ENCODE measurements at regions not wholly inside any gene's neighbourhood (a gene's known extent, or its start where the extent isn't known, plus 50 kb on each side); places are given as distances from the start of the nearest gene placed in this dataset.

DNA sequence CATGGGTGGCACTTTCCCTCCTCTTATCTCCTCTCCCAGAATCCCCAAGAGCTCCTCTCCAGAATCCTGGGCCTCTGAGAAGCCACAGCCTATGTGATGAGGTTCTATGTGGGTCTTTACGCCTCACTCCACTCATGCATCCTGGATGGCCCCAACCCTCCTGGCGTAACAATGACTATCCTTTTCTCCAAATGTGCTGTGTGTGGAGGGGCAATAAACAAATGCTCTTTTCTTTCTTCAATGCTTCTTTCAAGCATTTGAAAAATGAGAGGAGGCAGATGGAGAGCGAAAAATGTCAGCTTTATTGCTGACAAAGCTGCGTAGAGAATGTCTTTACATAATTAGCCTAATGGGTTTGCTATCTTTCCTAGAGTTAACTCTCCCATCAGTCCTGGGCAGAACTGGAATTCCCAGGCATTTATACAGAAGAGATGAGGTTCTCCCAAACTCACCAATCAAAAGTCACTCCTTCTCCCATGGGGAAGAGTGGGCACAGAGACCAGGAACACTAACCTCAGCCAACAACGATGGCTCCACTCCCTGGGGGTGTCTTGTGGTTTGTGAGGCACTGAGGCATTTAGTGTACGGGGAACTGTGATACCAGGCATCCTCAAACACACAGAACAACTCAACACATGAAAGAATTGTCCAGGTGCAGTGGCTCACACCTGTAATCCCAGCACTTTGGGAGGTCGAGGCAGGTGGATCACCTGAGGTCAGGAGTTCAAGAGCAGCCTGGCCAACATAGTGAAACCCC lies 118.9 kb upstream of the SLC34A2 start:
- H3K27ac ChIP-seq: no peak overlapping the region
- TF ChIP-seq, protein P1, sequence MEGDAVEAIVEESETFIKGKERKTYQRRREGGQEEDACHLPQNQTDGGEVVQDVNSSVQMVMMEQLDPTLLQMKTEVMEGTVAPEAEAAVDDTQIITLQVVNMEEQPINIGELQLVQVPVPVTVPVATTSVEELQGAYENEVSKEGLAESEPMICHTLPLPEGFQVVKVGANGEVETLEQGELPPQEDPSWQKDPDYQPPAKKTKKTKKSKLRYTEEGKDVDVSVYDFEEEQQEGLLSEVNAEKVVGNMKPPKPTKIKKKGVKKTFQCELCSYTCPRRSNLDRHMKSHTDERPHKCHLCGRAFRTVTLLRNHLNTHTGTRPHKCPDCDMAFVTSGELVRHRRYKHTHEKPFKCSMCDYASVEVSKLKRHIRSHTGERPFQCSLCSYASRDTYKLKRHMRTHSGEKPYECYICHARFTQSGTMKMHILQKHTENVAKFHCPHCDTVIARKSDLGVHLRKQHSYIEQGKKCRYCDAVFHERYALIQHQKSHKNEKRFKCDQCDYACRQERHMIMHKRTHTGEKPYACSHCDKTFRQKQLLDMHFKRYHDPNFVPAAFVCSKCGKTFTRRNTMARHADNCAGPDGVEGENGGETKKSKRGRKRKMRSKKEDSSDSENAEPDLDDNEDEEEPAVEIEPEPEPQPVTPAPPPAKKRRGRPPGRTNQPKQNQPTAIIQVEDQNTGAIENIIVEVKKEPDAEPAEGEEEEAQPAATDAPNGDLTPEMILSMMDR (IDR thresholded peaks at IDR 0.05; ENCODE audit: low read depth, low read length, missing control alignments): no peak
- H3K4me3 ChIP-seq (ENCODE audit: low read depth, low read length): no peak overlapping the region
- no peaks in the 10 kb centered on the region for H3K36me3 ChIP-seq (replicated peaks)
- in situ Hi-C loops (cut with HindIII; ENCODE audit: low pct_ligation_motif_present, low sequenced_read_pairs): no loop called here
- DNase-seq: no peak
- H3K27me3 ChIP-seq (replicated peaks): no peaks in the 10 kb centered on the region

DNA sequence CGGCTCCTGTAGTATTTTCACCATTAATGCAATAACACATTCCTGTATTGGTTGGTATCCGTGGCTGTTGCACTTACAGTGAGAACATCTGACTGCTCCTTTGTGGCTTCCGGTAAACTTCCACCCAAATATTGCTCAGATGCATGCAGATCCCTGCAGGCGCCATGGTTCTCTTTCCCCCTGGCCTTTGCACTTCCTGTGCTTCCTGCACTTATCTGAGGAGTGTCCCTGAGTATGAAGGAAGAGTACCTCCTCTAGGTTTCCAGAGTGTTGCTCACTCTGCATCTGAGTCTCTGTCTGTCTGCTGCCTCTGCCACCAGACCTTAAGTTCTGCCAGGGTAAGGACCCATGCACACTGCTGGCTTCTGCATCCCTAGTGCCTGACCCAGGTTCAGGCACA lies 117.2 kb upstream of the SLC34A2 start:
- H3K36me3 ChIP-seq (replicated peaks): no peaks in the 10 kb centered on the region
- H3K27me3 ChIP-seq (replicated peaks): no peaks in the 10 kb centered on the region
- in situ Hi-C loops (cut with HindIII; ENCODE audit: low pct_ligation_motif_present, low sequenced_read_pairs): no loop called here
- H3K4me3 ChIP-seq (ENCODE audit: low read depth, low read length): no peak overlapping the region
- no peak overlapping the region for H3K27ac ChIP-seq
- no peak for DNase-seq
- TF ChIP-seq, protein P1 (IDR thresholded peaks at IDR 0.05; ENCODE audit: low read depth, low read length, missing control alignments): no peak

DNA sequence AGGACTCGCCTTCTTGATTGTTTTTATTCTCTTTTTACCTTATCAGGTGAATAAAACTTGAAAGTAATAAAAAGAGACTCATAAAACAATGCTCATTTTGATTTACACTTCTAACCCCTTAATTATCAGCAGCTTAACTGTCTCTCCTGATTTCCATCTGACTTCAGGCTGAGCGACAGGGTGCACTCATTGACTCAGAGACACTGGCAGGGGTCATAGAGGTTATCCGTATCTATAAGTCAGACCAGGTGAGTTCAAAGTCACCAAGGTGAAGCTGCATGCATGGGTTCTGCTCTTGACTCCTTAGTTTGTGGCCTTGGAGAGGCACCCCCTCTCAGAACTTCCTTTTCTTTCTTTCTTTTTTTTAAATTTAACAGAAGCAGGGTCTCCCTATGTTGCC lies 116.4 kb upstream of the SLC34A2 start:
- Histone ChIP-seq H3K27ac (no peak overlapping the region), H3K27me3 (replicated peaks) (no peaks in the 10 kb centered on the region), H3K4me3 (ENCODE audit: low read depth, low read length) (no peak overlapping the region), H3K36me3 (replicated peaks) (no peaks in the 10 kb centered on the region)
- in situ Hi-C loops (cut with HindIII; ENCODE audit: low pct_ligation_motif_present, low sequenced_read_pairs): no loop called here
- DNase-seq: no peak
- TF ChIP-seq, protein P1 (IDR thresholded peaks at IDR 0.05; ENCODE audit: low read depth, low read length, missing control alignments): no peak

DNA sequence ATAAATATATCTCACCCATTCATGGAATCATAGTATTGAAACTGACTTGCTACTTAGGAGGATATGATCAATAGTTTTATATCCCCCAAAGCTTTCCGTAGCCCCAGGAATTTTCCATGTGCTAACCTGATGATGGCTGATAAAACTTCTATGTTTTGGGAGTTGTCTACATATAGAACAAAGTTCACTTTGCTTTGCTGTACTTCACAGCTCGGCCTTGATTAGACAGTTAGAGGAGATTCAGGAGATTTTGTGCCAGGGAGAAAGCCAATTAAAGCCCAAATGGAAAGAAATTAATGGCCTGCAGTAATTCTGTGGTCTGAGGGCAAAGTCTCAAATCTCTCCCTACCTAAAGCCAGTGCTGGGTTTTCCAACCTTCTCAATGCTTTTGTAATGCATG lies 114.9 kb upstream of the SLC34A2 start:
- no peak overlapping the region for H3K27ac ChIP-seq
- TF ChIP-seq, protein P1 (IDR thresholded peaks at IDR 0.05; ENCODE audit: low read depth, low read length, missing control alignments): no peak
- no peaks in the 10 kb centered on the region for H3K36me3 ChIP-seq (replicated peaks)
- in situ Hi-C loops (cut with HindIII; ENCODE audit: low pct_ligation_motif_present, low sequenced_read_pairs): no loop called here
- no peaks in the 10 kb centered on the region for H3K27me3 ChIP-seq (replicated peaks)
- no peak overlapping the region for H3K4me3 ChIP-seq (ENCODE audit: low read depth, low read length)
- no peak for DNase-seq

DNA sequence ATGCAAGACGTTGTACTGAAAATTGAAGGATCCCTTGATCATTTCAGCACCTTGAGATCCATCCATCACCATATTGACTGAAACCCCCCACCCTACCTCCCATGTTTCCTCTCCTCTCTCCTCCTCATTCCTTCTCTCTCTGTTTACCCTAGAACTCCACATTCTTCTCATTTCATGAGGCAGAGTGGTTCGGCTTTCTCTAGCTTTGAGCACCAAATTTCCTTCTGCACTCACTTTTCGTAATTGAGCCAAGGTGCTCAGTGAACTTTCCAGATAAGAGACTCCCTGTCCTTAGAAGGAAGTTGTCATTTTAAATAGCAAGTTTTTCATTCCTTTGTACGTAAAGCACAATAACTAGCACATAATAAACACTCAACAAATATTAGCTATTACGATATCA lies 108.3 kb upstream of the SLC34A2 start:
- TF ChIP-seq, protein P1 (IDR thresholded peaks at IDR 0.05; ENCODE audit: low read depth, low read length, missing control alignments): no peak
- Histone ChIP-seq H3K27me3 (replicated peaks) (no peaks in the 10 kb centered on the region), H3K27ac (no peak overlapping the region), H3K36me3 (replicated peaks) (no peaks in the 10 kb centered on the region), H3K4me3 (ENCODE audit: low read depth, low read length) (no peak overlapping the region)
- in situ Hi-C loops (cut with HindIII; ENCODE audit: low pct_ligation_motif_present, low sequenced_read_pairs): no loop called here
- DNase-seq: no peak

DNA sequence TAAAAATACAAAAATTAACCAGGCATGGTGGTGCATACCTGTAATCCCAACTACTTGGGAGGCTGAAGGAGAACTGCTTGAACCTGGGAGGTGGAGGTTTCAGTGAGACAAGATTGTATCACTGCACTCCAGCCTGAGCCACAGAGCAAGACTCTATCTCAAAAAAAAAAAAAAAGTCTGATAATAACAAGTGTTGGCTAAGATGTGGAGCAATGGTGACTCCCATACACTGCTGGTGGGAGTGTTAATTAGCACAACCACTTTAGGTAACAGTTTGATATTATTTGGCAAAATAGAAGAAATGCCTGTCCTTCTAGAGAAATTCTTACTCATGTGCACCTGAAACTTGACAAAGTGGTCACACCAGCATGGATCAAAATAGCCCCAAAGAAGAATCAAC lies 106.2 kb upstream of the SLC34A2 start:
- in situ Hi-C loops (cut with HindIII; ENCODE audit: low pct_ligation_motif_present, low sequenced_read_pairs): no loop called here
- TF ChIP-seq, protein P1 (IDR thresholded peaks at IDR 0.05; ENCODE audit: low read depth, low read length, missing control alignments): no peak
- no peak for DNase-seq

More for the DNA sequence above, 106.2 kb upstream of the SLC34A2 start:
- no peaks in the 10 kb centered on the region for H3K27me3 ChIP-seq (replicated peaks)
- H3K27ac ChIP-seq: no peak overlapping the region
- H3K36me3 ChIP-seq (replicated peaks): no peaks in the 10 kb centered on the region
- no peak overlapping the region for H3K4me3 ChIP-seq (ENCODE audit: low read depth, low read length)
